ENCODE measurements at regions not wholly inside any gene's neighbourhood (a gene's known extent, or its start where the extent isn't known, plus 50 kb on each side); places are given as distances from the start of the nearest gene placed in this dataset.

DNA sequence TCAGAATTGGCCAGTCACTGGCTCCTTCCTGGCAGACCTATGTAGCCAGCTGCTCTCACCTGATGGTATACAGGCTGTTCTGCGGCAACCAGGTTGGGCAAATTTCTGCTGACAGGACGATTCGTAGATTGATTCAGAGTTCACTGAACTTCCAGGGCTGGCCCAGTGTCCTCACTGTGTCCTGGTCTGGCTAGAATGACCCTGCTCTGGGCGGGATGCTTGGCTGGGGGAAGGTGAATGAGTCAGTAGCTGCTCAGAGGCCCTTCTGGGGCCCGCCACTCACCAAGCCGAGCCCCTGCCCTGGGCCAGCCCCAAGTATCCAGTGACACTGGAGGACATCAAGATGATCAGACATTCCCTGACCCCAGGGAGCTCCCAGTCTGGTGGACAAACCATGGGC, 62.9 kb upstream of the WNT11 start:
- Histone ChIP-seq H3K27ac (ENCODE audit: insufficient read depth, low read length) (no peak overlapping the region), H4K20me1 (ENCODE audit: control insufficient read depth, extremely low read depth, insufficient read depth, low read length) (peaks cover 2% of the 10 kb centered on the region), H2AFZ (ENCODE audit: low read length) (no peak overlapping the region), H3K27me3 (ENCODE audit: control insufficient read depth, insufficient read depth, low read length) (peaks cover 4% of the 10 kb centered on the region), H3K9ac (ENCODE audit: insufficient read depth, low read length) (no peak overlapping the region), H3K4me3 (replicated peaks in 1 of 4; ENCODE audit: control extremely low read depth in 1 of 4, insufficient read depth in 1 of 4, low read depth in 3 of 4, low read length in 4 of 4) (no peak overlapping the region), H3K79me2 (ENCODE audit: control insufficient read depth, insufficient read depth, low read length) (no peaks in the 10 kb centered on the region), H3K4me1 (ENCODE audit: control insufficient read depth, extremely low read depth, insufficient read depth, low read length) (no peaks in the 10 kb centered on the region), H3K4me2 (ENCODE audit: extremely low read depth, insufficient read depth, low read length) (no peak overlapping the region), H3K9me3 (ENCODE audit: control insufficient read depth, insufficient read depth, low read depth, low read length) (no peaks in the 10 kb centered on the region), H3K36me3 (ENCODE audit: control insufficient read depth, insufficient read depth, low read length) (no peaks in the 10 kb centered on the region)
- no peak for DNase-seq (ENCODE audit: low read depth in 2 of 2)
- TF ChIP-seq, protein P1, sequence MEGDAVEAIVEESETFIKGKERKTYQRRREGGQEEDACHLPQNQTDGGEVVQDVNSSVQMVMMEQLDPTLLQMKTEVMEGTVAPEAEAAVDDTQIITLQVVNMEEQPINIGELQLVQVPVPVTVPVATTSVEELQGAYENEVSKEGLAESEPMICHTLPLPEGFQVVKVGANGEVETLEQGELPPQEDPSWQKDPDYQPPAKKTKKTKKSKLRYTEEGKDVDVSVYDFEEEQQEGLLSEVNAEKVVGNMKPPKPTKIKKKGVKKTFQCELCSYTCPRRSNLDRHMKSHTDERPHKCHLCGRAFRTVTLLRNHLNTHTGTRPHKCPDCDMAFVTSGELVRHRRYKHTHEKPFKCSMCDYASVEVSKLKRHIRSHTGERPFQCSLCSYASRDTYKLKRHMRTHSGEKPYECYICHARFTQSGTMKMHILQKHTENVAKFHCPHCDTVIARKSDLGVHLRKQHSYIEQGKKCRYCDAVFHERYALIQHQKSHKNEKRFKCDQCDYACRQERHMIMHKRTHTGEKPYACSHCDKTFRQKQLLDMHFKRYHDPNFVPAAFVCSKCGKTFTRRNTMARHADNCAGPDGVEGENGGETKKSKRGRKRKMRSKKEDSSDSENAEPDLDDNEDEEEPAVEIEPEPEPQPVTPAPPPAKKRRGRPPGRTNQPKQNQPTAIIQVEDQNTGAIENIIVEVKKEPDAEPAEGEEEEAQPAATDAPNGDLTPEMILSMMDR (conservative IDR thresholded peaks at IDR 0.05 in 1 of 2, IDR thresholded peaks at IDR 0.05 in 1 of 2; ENCODE audit: low read depth in 1 of 2, low read length in 2 of 2): no peak
- no peak for TF ChIP-seq EZH2 (IDR thresholded peaks at IDR 0.05; ENCODE audit: low read length, missing control alignments)

DNA sequence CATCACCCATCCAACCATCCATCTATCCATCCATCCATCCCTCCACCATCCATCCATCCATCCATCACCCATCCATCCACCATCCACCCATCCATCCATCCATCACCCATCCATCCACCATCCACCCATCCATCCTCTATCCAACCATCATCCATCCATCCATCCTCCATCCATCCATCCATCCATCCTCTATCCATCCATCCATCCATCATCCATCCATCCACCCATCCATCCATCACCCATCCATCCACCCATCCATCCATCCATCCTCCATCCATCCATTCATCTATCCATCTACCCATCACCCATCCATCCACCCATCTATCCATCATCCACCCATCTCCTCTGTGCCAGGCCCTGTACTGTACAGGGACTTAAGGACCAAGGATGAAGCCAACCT, 62.2 kb upstream of the WNT11 start:
- no peak overlapping the region for H2AFZ ChIP-seq (ENCODE audit: low read length)
- no peak overlapping the region for H3K27ac ChIP-seq (ENCODE audit: insufficient read depth, low read length)
- H3K4me3 ChIP-seq (replicated peaks in 1 of 4; ENCODE audit: control extremely low read depth in 1 of 4, insufficient read depth in 1 of 4, low read depth in 3 of 4, low read length in 4 of 4): no peak overlapping the region
- H3K27me3 ChIP-seq (ENCODE audit: control insufficient read depth, insufficient read depth, low read length): peaks cover 4% of the 10 kb centered on the region
- H3K9ac ChIP-seq (ENCODE audit: insufficient read depth, low read length): no peak overlapping the region
- no peak for TF ChIP-seq EZH2 (IDR thresholded peaks at IDR 0.05; ENCODE audit: low read length, missing control alignments)
- TF ChIP-seq, protein P1 (conservative IDR thresholded peaks at IDR 0.05 in 1 of 2, IDR thresholded peaks at IDR 0.05 in 1 of 2; ENCODE audit: low read depth in 1 of 2, low read length in 2 of 2): no peak
- H3K36me3 ChIP-seq (ENCODE audit: control insufficient read depth, insufficient read depth, low read length): no peaks in the 10 kb centered on the region
- DNase-seq (ENCODE audit: low read depth in 2 of 2): no peak
- no peaks in the 10 kb centered on the region for H3K9me3 ChIP-seq (ENCODE audit: control insufficient read depth, insufficient read depth, low read depth, low read length)
- no peak overlapping the region for H3K4me2 ChIP-seq (ENCODE audit: extremely low read depth, insufficient read depth, low read length)
- no peaks in the 10 kb centered on the region for H3K79me2 ChIP-seq (ENCODE audit: control insufficient read depth, insufficient read depth, low read length)
- no peaks in the 10 kb centered on the region for H4K20me1 ChIP-seq (ENCODE audit: control insufficient read depth, extremely low read depth, insufficient read depth, low read length)
- no peaks in the 10 kb centered on the region for H3K4me1 ChIP-seq (ENCODE audit: control insufficient read depth, extremely low read depth, insufficient read depth, low read length)

DNA sequence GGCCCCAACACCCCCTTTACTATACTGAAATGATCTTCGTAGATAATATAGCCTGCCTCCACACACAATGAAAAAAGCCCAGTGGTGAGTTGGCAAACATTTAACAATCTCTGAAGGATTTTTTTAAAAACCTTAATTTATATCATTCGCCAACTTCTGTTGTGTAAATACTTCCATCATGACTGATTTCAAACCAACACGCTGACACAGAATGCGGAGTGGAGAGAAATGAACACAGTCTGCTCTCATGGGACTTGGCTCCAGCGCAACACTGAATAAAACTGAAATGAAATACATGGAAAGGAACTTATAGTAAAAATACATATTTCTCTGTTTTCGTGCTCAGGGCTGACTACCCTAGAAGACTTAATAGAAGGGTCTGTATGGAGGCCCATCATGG, 61.3 kb upstream of the WNT11 start:
- no peaks in the 10 kb centered on the region for H3K36me3 ChIP-seq (ENCODE audit: control insufficient read depth, insufficient read depth, low read length)
- TF ChIP-seq, protein P1 (conservative IDR thresholded peaks at IDR 0.05 in 1 of 2, IDR thresholded peaks at IDR 0.05 in 1 of 2; ENCODE audit: low read depth in 1 of 2, low read length in 2 of 2): no peak
- TF ChIP-seq EZH2 (IDR thresholded peaks at IDR 0.05; ENCODE audit: low read length, missing control alignments): no peak
- no peaks in the 10 kb centered on the region for H4K20me1 ChIP-seq (ENCODE audit: control insufficient read depth, extremely low read depth, insufficient read depth, low read length)
- no peaks in the 10 kb centered on the region for H3K9me3 ChIP-seq (ENCODE audit: control insufficient read depth, insufficient read depth, low read depth, low read length)
- no peaks in the 10 kb centered on the region for H3K4me1 ChIP-seq (ENCODE audit: control insufficient read depth, extremely low read depth, insufficient read depth, low read length)
- H3K4me3 ChIP-seq (replicated peaks in 1 of 4; ENCODE audit: control extremely low read depth in 1 of 4, insufficient read depth in 1 of 4, low read depth in 3 of 4, low read length in 4 of 4): no peak overlapping the region
- no peak overlapping the region for H3K9ac ChIP-seq (ENCODE audit: insufficient read depth, low read length)
- peak in 1 of 2 donors; percentile 17 for DNase-seq (ENCODE audit: low read depth in 2 of 2)
- H3K4me2 ChIP-seq (ENCODE audit: extremely low read depth, insufficient read depth, low read length): no peak overlapping the region
- H3K27me3 ChIP-seq (ENCODE audit: control insufficient read depth, insufficient read depth, low read length): peaks cover 8% of the 10 kb centered on the region
- no peak overlapping the region for H3K27ac ChIP-seq (ENCODE audit: insufficient read depth, low read length)
- no peak overlapping the region for H2AFZ ChIP-seq (ENCODE audit: low read length)
- no peaks in the 10 kb centered on the region for H3K79me2 ChIP-seq (ENCODE audit: control insufficient read depth, insufficient read depth, low read length)

Data from fibroblast of lung (primary cell).